ENCODE measurements at regions not wholly inside any gene's neighbourhood (a gene's known extent, or its start where the extent isn't known, plus 50 kb on each side); places are given as distances from the start of the nearest gene placed in this dataset.
A peak's percentile ranks its signal among the peaks of the same experiment; 100 is the strongest.

- H3K4me3 ChIP-seq (ENCODE audit: low read length in 2 of 2) = no peak overlapping the region
- WGBS = 96% methylated on average over 4 of the region's 4 CpGs
Measured at GRCh38 chr2:48122166-48122565, 192.3 kb upstream of the FOXN2 start.

GRCh38 chr2:48124592-48124991 lies 189.9 kb upstream of the FOXN2 start:
- Histone ChIP-seq H3K4me1 (ENCODE audit: control insufficient read depth in 2 of 2, insufficient read depth in 2 of 2, low read length in 2 of 2) (no peaks in the 10 kb centered on the region), H3K27ac (ENCODE audit: low read depth in 1 of 2, low read length in 1 of 2) (no peak overlapping the region), H3K36me3 (ENCODE audit: control insufficient read depth in 2 of 2, insufficient read depth in 2 of 2, low read length in 1 of 2) (no peaks in the 10 kb centered on the region), H3K4me3 (ENCODE audit: low read length in 2 of 2) (no peak overlapping the region), H3K27me3 (ENCODE audit: control insufficient read depth in 2 of 2, insufficient read depth in 1 of 2, low read length in 1 of 2) (no peaks in the 10 kb centered on the region), H3K9me3 (ENCODE audit: control insufficient read depth in 2 of 2, insufficient read depth in 1 of 2, low read length in 1 of 2) (no peaks in the 10 kb centered on the region)
- no peak for DNase-seq (ENCODE audit: low read depth in 6 of 9, low spot score in 9 of 9)
- WGBS = 97% methylated on average over 1 of the region's 1 CpG

More at GRCh38 chr2:48122166-48122565, 192.3 kb upstream of the FOXN2 start:
- Histone ChIP-seq H3K9me3 (ENCODE audit: control insufficient read depth in 2 of 2, insufficient read depth in 1 of 2, low read length in 1 of 2) (no peaks in the 10 kb centered on the region), H3K27ac (ENCODE audit: low read depth in 1 of 2, low read length in 1 of 2) (no peak overlapping the region), H3K4me1 (ENCODE audit: control insufficient read depth in 2 of 2, insufficient read depth in 2 of 2, low read length in 2 of 2) (no peaks in the 10 kb centered on the region), H3K27me3 (ENCODE audit: control insufficient read depth in 2 of 2, insufficient read depth in 1 of 2, low read length in 1 of 2) (no peaks in the 10 kb centered on the region), H3K36me3 (ENCODE audit: control insufficient read depth in 2 of 2, insufficient read depth in 2 of 2, low read length in 1 of 2) (no peaks in the 10 kb centered on the region)
- DNase-seq (ENCODE audit: low read depth in 6 of 9, low spot score in 9 of 9) = no peak

GRCh38 chr2:48126162-48126561 lies 188.3 kb upstream of the FOXN2 start:
- DNase-seq (ENCODE audit: low read depth in 6 of 9, low spot score in 9 of 9) = no peak

GRCh38 chr2:48127612-48128191 lies 186.8 kb upstream of the FOXN2 start:
- Histone ChIP-seq H3K27me3 (ENCODE audit: control insufficient read depth in 2 of 2, insufficient read depth in 1 of 2, low read length in 1 of 2) (no peaks in the 10 kb centered on the region), H3K4me3 (ENCODE audit: low read length in 2 of 2) (no peak overlapping the region), H3K4me1 (ENCODE audit: control insufficient read depth in 2 of 2, insufficient read depth in 2 of 2, low read length in 2 of 2) (peaks cover 7 to 12% of the 10 kb centered on the region in 2 donors), H3K9me3 (ENCODE audit: control insufficient read depth in 2 of 2, insufficient read depth in 1 of 2, low read length in 1 of 2) (no peaks in the 10 kb centered on the region), H3K27ac (ENCODE audit: low read depth in 1 of 2, low read length in 1 of 2) (no peak overlapping the region), H3K36me3 (ENCODE audit: control insufficient read depth in 2 of 2, insufficient read depth in 2 of 2, low read length in 1 of 2) (no peaks in the 10 kb centered on the region)
- no peak for DNase-seq (ENCODE audit: low read depth in 6 of 9, low spot score in 9 of 9)
- 90% methylated on average over 4 of the region's 4 CpGs for WGBS

More at GRCh38 chr2:48126162-48126561, 188.3 kb upstream of the FOXN2 start:
- Histone ChIP-seq H3K27ac (ENCODE audit: low read depth in 1 of 2, low read length in 1 of 2) (no peak overlapping the region), H3K27me3 (ENCODE audit: control insufficient read depth in 2 of 2, insufficient read depth in 1 of 2, low read length in 1 of 2) (no peaks in the 10 kb centered on the region), H3K4me1 (ENCODE audit: control insufficient read depth in 2 of 2, insufficient read depth in 2 of 2, low read length in 2 of 2) (peaks cover 0 to 3% of the 10 kb centered on the region in 2 donors), H3K36me3 (ENCODE audit: control insufficient read depth in 2 of 2, insufficient read depth in 2 of 2, low read length in 1 of 2) (no peaks in the 10 kb centered on the region), H3K9me3 (ENCODE audit: control insufficient read depth in 2 of 2, insufficient read depth in 1 of 2, low read length in 1 of 2) (no peaks in the 10 kb centered on the region), H3K4me3 (ENCODE audit: low read length in 2 of 2) (no peak overlapping the region)
- WGBS = 93% methylated on average over 3 of the region's 3 CpGs

- Histone ChIP-seq H3K36me3 (ENCODE audit: control insufficient read depth in 2 of 2, insufficient read depth in 2 of 2, low read length in 1 of 2) (no peaks in the 10 kb centered on the region), H3K9me3 (ENCODE audit: control insufficient read depth in 2 of 2, insufficient read depth in 1 of 2, low read length in 1 of 2) (no peaks in the 10 kb centered on the region), H3K27me3 (ENCODE audit: control insufficient read depth in 2 of 2, insufficient read depth in 1 of 2, low read length in 1 of 2) (no peaks in the 10 kb centered on the region), H3K27ac (ENCODE audit: low read depth in 1 of 2, low read length in 1 of 2) (no peak overlapping the region), H3K4me3 (ENCODE audit: low read length in 2 of 2) (no peak overlapping the region), H3K4me1 (ENCODE audit: control insufficient read depth in 2 of 2, insufficient read depth in 2 of 2, low read length in 2 of 2) (peaks cover 7 to 12% of the 10 kb centered on the region in 2 donors)
- no peak for DNase-seq (ENCODE audit: low read depth in 6 of 9, low spot score in 9 of 9)
- WGBS = 97% methylated on average over 1 of the region's 1 CpG
Measured at GRCh38 chr2:48129293-48129950, 185.1 kb upstream of the FOXN2 start.

- no peaks in the 10 kb centered on the region for H3K36me3 ChIP-seq (ENCODE audit: control insufficient read depth in 2 of 2, insufficient read depth in 2 of 2, low read length in 1 of 2)
- no peaks in the 10 kb centered on the region for H3K9me3 ChIP-seq (ENCODE audit: control insufficient read depth in 2 of 2, insufficient read depth in 1 of 2, low read length in 1 of 2)
- no peaks in the 10 kb centered on the region for H3K27me3 ChIP-seq (ENCODE audit: control insufficient read depth in 2 of 2, insufficient read depth in 1 of 2, low read length in 1 of 2)
- DNase-seq (ENCODE audit: low read depth in 6 of 9, low spot score in 9 of 9) = peak in 6 of 9 donors; percentile 12 to 69 (median 26)
- WGBS = 78% methylated on average over 6 of the region's 6 CpGs
- peaks cover 7 to 12% of the 10 kb centered on the region in 2 donors for H3K4me1 ChIP-seq (ENCODE audit: control insufficient read depth in 2 of 2, insufficient read depth in 2 of 2, low read length in 2 of 2)
- peak overlapping the region in 1 of 2 donors; percentile 45 for H3K27ac ChIP-seq (ENCODE audit: low read depth in 1 of 2, low read length in 1 of 2)
- no peak overlapping the region for H3K4me3 ChIP-seq (ENCODE audit: low read length in 2 of 2)
Measured at GRCh38 chr2:48131539-48132270, 182.8 kb upstream of the FOXN2 start.

GRCh38 chr2:48132271-48132625 lies 182.2 kb upstream of the FOXN2 start:
- 98% methylated on average over 7 of the region's 7 CpGs for WGBS

GRCh38 chr2:48134704-48135103 lies 179.8 kb upstream of the FOXN2 start:
- H3K27ac ChIP-seq (ENCODE audit: low read depth in 1 of 2, low read length in 1 of 2) = no peak overlapping the region
- no peaks in the 10 kb centered on the region for H3K9me3 ChIP-seq (ENCODE audit: control insufficient read depth in 2 of 2, insufficient read depth in 1 of 2, low read length in 1 of 2)
- no peak overlapping the region for H3K4me3 ChIP-seq (ENCODE audit: low read length in 2 of 2)
- DNase-seq (ENCODE audit: low read depth in 6 of 9, low spot score in 9 of 9) = no peak
- peaks cover 7 to 12% of the 10 kb centered on the region in 2 donors for H3K4me1 ChIP-seq (ENCODE audit: control insufficient read depth in 2 of 2, insufficient read depth in 2 of 2, low read length in 2 of 2)
- WGBS = 98% methylated on average over 1 of the region's 1 CpG
- H3K27me3 ChIP-seq (ENCODE audit: control insufficient read depth in 2 of 2, insufficient read depth in 1 of 2, low read length in 1 of 2) = no peaks in the 10 kb centered on the region
- no peaks in the 10 kb centered on the region for H3K36me3 ChIP-seq (ENCODE audit: control insufficient read depth in 2 of 2, insufficient read depth in 2 of 2, low read length in 1 of 2)

More at GRCh38 chr2:48132271-48132625, 182.2 kb upstream of the FOXN2 start:
- Histone ChIP-seq H3K9me3 (ENCODE audit: control insufficient read depth in 2 of 2, insufficient read depth in 1 of 2, low read length in 1 of 2) (no peaks in the 10 kb centered on the region), H3K27ac (ENCODE audit: low read depth in 1 of 2, low read length in 1 of 2) (no peak overlapping the region), H3K4me3 (ENCODE audit: low read length in 2 of 2) (no peak overlapping the region), H3K4me1 (ENCODE audit: control insufficient read depth in 2 of 2, insufficient read depth in 2 of 2, low read length in 2 of 2) (peaks cover 7 to 12% of the 10 kb centered on the region in 2 donors), H3K27me3 (ENCODE audit: control insufficient read depth in 2 of 2, insufficient read depth in 1 of 2, low read length in 1 of 2) (no peaks in the 10 kb centered on the region), H3K36me3 (ENCODE audit: control insufficient read depth in 2 of 2, insufficient read depth in 2 of 2, low read length in 1 of 2) (no peaks in the 10 kb centered on the region)
- no peak for DNase-seq (ENCODE audit: low read depth in 6 of 9, low spot score in 9 of 9)

GRCh38 chr2:48135797-48136196 lies 178.7 kb upstream of the FOXN2 start:
- Histone ChIP-seq H3K36me3 (ENCODE audit: control insufficient read depth in 2 of 2, insufficient read depth in 2 of 2, low read length in 1 of 2) (no peaks in the 10 kb centered on the region), H3K4me1 (ENCODE audit: control insufficient read depth in 2 of 2, insufficient read depth in 2 of 2, low read length in 2 of 2) (peaks cover 7 to 12% of the 10 kb centered on the region in 2 donors), H3K27me3 (ENCODE audit: control insufficient read depth in 2 of 2, insufficient read depth in 1 of 2, low read length in 1 of 2) (no peaks in the 10 kb centered on the region), H3K27ac (ENCODE audit: low read depth in 1 of 2, low read length in 1 of 2) (no peak overlapping the region), H3K9me3 (ENCODE audit: control insufficient read depth in 2 of 2, insufficient read depth in 1 of 2, low read length in 1 of 2) (no peaks in the 10 kb centered on the region), H3K4me3 (ENCODE audit: low read length in 2 of 2) (no peak overlapping the region)
- no peak for DNase-seq (ENCODE audit: low read depth in 6 of 9, low spot score in 9 of 9)
- WGBS = 98% methylated on average over 1 of the region's 1 CpG
